RKO (cell line): ENCODE measurements at regions not wholly inside any gene's neighbourhood (a gene's known extent, or its start where the extent isn't known, plus 50 kb on each side); places are given as distances from the start of the nearest gene placed in this dataset.

Experiments
- DNase-seq: peaks from one replicate; pipeline ENCODE4 v3.0.0-alpha.2; 2016; ENCODE audit warnings: low spot score

DNA sequence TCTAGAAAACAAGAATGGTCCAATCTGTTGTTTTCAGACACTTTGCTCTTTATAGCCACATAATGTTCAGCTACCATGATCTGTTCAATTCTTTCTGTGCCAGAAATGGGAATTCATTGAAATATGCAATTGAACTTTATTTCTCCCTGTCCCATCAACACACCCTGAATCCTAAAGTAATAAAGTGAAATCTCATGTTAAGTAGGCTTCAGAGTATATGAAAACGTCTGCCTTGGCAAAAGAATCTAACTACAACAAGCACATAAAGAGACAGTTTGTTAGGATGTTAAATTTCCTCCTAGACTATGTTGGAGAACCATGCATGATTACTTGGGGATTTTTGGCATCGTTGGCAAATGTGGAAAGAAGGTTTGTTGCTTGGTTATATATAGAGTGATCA lies 722.7 kb downstream of the XPNPEP1 start:
- no peak for DNase-seq

DNA sequence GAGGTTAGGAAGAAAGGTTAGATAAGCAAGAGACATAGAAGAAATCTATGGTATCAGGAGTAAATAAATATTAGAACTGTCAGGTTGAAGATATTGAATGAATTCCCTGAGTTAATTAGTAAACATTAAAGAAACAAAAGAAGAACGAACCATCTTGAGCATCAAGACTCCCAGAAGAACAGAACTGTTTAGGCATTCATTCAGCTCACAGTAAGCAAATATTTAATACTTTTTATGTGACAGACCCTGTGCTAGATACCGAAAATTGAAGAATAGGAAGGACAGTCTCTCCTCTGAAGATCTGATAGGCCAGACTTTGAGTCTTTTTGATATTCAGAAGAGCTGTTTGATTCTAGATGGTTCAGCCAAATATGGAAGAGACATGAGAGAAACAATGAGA lies 731.5 kb downstream of the XPNPEP1 start:
- no peak for DNase-seq

DNA sequence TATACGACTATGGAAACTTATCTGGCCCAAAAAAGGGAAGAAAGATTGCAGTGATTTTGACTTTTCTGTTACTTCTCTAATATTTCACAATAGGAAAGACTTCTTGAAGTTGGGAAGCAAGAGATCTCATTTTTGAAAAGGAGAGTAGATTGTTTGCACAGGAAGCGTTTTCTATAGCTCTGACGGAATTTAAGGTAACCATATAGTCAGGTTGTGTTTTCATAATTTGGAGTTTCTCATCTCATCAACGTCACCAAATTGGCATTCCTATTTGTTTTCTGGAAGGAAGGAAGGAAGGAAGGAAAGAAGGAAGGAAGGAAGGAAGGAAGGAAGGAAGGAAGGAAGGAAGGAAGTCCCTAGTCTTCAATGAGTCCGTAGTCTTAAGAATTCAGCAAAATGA lies 732.0 kb downstream of the XPNPEP1 start:
- no peak for DNase-seq

DNA sequence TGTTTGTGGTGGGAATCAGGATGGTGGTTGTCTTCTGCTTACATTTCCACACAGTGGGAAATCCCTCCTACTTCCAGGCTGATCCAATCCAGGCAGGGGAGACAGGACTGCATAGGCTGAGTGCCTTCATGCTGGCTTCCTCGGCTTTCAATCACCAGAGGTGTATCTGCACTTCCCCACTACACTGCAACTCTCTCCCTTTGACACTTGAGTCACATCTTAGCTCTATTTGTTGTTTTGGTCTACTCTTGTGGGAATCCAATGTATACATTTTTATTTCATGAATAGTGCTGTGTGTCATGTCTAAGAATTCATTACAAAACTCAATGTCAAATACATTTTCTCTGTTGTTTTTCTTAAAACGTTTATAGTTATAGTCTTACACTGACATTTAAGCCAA lies 735.6 kb downstream of the XPNPEP1 start:
- DNase-seq: no peak

DNA sequence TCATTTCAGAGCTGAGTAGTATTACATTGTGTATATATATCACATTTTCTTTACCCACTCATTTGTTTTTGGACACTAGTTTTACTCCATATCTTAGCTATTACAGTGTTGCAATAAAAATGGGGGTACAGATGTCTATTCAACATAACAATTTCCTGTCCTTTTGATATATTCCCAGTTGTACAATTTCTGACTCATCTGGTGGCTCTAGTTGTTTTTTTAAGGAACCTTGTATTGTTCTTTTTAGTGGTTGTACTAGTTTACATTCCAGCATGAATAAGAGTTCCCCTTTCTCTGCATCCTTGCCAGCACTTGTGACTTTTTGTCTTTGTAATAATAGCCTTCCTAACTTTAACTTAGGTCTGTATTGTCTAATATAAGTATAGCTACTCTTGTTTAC lies 739.9 kb downstream of the XPNPEP1 start:
- no peak for DNase-seq

DNA sequence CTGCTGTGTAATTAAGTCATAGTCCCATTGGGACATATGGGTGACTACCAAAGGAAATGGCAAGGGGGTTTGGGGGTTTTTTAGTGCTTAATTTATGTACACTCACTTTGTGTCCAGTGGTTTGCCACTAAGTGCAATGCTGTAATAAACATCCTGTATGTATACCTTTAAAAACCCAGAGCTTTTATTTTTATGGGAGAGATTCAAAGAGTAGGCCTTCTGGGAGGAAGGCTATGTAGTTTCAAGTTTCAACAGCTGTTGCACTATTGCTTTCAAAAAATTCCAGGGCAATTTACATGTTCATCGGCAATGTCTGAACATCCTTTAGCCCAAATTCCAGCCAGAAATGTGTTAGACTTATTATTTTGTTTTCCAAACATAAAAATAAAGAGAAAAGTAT lies 744.7 kb downstream of the XPNPEP1 start:
- no peak for DNase-seq

DNA sequence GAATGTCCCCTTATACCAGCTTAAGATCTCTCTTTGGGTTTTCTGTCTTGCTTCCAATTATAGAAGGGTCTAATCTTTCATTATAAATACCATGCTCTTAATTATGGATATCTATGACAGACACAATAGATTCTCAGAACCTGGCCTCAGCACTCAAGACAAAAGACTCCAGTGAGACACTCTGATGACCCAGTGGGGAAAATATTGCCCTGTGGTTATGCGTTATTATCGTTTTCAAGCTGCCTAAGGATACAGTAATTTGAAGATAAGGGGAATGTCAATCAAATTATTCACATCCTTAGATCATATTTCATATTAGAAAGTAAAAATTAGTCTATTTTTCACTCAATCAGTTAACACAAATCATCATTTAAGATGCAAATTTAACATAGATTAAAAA lies 748.8 kb downstream of the XPNPEP1 start:
- no peak for DNase-seq

DNA sequence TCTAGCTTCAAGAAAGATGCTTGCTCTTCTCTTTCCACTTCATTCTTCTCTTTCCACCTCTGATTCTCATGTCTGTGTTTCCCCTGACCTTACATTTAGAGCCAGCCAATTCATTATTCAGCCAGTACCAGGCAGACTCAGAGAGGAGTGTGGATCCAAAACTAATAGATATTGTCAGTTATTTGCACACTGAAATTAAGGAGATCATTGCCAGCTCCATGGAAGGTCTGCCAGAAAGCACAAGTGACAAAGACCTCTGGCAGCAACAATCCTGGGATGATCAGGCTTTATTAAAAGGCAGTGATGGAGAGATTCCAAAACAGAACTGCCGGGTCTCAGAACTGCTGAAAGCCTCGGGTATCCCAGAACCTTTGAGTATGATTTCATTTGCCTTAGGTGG lies 749.4 kb downstream of the XPNPEP1 start:
- no peak for DNase-seq

DNA sequence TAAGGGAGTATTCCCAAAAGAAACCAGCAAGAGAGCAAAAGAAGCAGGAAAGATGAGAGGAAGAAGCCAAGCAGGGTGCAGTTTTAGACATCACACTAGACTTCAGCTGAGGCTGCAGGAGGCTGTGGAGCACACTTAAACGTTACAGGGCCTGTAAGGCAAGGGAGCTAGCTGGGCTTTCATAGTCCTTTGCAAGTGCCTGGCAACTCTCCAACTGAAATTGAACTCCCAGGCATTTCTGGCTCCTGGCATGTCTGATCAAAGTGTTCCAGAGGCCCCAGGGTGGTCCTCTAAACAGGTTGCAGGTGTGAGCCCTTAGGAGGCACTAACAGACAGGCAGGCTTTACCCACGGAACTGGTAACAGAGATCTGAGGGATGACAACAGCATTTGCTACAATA lies 750.2 kb downstream of the XPNPEP1 start:
- no peak for DNase-seq

DNA sequence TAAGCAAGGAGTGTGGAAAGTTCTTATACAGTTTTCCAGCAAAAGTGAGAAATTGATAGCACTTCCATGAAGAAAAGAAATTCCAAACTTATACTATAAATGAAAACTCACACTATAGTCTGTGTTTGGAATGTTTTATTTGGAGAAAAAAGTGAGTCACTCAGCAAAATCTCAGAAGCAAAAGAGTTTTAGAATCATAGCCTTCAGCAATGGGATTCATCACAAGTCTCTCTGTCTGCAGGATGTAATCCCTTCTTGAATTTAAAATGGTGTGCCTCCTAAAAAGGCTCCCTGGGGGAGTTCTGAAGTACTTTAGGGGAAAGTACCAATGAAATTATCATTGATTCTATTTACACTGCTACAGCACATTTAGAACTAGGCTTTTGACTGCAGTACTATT lies 756.4 kb downstream of the XPNPEP1 start:
- DNase-seq: no peak

DNA sequence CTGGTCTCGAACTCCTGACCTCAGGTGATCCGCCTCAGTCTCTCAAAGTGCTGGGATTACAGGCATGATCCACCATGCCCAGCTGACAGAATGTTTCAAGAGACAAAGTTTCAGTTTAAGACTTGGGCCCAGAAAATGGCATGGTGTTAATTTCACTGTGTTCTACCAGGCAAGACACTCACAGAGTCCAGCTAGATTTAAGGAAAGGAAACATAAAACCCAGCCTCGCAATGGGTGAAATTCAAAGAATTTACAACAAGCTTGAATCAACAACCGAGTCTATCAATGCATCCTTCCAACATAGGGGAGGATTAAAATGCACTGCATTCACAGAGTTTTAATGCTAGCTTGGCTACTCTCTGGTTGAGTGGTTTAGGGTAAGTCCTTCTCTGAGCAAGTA lies 764.0 kb downstream of the XPNPEP1 start:
- DNase-seq: no peak

DNA sequence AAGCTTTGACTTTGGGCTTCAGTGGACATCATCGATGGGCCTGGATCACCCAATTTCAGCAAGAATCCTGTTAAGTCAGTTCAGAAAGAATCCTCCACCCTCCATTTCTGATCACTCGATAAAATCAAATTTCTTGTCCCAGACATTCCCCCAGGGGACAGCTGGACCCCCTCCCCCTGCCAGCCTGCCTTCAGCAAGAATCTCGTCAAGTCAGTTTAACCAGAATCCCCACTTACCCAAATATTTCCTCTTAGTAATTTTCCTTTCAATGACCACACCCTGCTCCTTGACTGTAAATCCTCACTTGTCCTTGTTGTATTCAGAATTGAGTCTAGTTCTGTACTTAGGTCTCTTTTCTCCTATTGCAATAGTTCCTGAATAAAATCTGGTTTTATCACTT lies 766.9 kb downstream of the XPNPEP1 start:
- no peak for DNase-seq

DNA sequence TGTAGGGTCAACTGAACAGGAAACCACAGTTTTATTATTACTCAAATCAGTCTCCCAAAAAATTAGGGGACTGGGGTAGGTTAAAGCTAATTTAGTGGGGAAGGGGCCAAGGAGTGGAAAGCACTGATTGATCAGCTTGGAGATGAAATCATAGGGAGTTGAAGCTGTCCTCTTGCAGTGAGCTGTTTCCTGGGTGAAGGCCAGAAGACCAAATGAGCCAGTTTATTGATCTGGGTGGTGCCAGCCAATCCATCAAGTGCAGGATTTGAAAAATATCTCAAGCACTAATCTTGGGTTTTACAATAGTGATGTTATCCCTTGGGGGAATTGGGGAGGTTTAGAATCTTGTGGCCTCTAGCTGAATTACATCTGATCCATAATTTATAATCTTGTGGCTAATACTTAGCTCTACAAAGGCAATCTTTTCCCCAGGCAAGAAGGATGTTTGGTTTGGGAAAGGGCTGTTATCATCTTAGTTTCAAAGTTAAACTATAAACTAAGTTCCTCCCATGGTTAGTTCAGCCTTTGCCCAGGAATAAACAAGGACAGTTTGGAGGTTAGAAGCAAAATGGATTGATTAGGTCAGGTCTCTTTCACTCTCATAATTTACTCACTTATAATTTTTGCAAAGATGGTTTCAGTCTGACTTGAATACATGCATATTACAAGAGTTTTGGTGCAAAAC lies 773.5 kb downstream of the XPNPEP1 start:
- DNase-seq: no peak

DNA sequence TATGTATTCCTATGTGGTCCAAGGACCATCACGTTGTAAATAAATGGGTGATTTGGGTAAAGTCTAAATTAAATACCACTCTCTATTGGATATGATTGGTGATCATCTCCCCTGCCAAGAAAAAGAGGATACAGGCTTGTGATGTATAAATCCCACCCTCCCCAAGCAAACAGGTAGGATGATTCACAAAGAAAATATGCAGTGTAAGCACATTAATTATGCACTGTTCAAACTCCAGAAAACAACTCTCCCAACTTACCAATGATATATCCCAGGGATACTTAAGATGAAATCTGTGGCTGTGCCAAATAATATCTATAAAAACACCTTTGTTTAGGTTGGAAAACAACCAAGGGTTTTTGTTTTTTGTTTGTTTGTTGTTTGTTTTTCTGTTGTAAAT lies 795.9 kb downstream of the XPNPEP1 start:
- no peak for DNase-seq

DNA sequence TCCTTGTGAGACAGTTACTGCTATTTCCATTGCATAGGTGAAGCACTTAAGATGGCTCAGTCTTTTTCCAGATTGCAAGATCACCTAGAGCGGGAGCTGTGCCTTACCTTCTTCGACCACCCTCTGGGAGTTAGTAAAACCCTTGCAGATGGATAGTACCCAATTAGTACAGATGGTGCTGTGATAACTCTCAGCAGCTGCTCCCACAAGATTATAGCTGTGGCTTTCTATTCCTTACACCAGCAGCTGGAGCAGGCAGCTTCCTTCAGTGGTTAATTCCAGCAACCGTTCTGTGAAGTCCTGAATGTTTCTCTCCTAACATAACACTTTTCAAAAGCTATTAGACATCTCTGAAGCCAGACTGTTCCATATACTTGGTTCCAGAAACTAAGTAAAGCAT lies 796.8 kb downstream of the XPNPEP1 start:
- no peak for DNase-seq

DNA sequence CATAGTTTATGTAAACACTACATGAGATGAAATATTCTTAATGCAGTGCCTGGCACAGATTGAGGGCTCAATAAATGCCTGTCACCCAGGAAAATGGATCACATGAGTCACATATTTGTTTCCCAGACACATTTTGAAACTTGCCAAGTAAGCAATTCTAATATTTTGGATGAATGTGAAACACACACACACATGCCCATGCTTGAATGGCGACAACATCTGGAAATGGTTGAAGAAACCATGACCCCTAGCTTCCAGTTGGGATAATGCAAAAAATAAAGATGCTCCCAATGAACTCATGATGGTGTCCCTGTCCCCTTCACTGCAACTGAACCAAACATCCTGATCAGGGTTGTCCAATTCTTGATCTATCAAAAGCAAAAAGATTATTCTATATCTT lies 797.3 kb downstream of the XPNPEP1 start:
- no peak for DNase-seq

DNA sequence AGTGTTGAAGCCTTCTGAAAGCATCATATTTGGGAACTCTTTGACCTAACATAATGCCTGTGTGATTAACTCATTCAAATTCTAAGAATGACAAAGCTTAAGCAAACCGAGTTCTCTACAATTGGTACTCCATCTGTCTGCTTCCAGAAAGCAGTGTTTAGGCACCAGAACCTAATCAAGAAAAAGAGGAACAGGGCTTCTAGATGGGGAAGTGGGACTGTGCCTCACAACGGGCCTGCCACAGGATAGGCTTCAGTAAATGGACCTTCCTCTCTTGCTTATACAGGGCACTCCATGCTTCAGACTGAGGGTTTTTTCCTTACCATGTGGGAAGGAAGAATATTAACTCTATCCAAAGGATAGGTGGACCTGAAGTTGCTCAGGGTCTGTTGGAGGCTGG lies 808.1 kb downstream of the XPNPEP1 start:
- no peak for DNase-seq

DNA sequence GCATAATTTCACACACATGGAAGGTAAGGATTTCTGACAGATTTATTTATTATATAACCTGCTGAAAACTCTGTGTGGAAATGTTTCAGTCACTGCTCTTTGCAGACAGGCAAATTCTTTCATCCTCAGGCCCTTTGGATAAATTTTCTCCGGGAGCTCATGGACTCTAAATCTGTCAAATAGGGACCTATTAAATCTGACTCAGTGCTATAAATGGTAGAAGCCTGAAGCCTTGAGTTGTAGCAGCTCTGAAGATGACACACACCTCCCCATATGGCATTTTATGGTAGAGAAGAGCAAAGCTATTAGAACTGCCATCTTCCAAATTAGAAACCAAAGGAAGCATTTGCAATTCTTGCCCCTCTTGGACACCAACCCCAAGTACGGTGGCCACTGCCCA lies 808.7 kb downstream of the XPNPEP1 start:
- no peak for DNase-seq

DNA sequence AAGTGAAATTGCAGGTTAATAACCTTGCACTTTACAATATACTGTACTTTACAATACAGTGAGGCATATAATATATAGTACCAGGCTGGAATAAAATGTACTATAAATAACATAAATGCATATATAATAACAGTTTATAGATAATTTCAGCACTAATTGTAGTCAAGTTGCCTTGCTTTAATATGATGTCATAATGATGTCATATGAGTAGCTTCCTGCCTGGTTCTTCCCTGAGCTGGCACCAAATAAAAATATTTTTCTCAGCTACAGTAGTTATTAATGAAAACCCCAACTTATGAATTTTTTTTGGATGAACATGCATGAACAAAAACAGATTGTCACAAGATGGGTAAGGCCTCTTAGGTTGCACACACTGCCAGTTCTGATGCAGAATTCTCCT lies 816.7 kb downstream of the XPNPEP1 start:
- DNase-seq: no peak

DNA sequence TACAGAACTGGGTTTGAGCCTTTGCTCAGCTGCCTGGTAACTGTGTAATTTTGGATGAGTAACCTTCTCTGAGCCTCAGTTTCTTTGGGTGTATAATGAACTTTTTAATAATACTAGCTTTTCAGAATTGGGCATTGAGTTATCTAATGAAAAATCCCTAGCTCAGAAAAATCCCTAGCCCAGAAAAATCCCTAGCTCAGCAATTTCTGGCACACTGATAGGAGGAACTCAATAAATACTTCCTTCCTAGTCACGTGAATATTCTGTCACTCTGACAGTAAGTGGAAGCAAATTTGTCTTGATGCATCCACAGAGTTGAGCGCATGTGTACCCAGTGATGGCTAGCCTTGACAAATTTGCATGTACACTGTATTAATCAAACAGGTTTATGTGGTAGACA lies 817.6 kb downstream of the XPNPEP1 start:
- DNase-seq: no peak

DNA sequence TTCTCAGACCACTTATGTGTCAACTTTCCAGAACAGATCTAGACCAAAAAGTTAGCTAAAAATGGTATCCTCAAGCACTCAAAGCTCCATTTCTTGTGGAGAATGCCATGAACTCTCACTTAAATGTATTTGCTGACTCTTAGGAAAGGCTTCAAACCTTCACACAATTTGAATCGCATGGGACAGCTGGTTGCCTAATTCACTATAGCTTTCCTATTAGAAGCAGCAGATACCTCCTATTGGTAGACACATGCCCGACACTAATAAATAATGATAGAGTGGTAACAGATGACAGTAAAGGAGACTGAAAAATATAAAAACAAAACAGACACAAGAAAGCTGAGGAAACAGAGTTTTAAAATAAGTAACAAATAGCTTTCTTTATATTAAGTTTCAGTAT lies 818.5 kb downstream of the XPNPEP1 start:
- no peak for DNase-seq

DNA sequence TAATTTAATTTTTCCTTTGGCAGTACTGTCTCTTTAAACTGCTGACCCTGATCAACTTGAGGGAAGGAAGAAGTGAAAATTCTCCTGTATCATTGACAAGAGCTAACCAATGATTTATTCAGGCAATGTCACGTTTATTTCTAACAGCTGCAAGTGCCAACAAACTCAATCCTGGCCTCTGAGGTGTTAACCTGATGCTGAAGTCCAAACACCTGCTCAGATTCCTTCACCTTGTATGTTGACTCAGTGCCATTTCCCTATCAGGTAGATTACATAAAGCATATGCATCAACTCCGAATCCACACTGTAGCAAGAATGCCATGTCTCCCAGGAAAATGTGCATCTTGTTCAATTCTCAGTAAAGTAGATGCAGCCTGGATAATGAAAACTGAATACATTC lies 820.0 kb downstream of the XPNPEP1 start:
- no peak for DNase-seq

DNA sequence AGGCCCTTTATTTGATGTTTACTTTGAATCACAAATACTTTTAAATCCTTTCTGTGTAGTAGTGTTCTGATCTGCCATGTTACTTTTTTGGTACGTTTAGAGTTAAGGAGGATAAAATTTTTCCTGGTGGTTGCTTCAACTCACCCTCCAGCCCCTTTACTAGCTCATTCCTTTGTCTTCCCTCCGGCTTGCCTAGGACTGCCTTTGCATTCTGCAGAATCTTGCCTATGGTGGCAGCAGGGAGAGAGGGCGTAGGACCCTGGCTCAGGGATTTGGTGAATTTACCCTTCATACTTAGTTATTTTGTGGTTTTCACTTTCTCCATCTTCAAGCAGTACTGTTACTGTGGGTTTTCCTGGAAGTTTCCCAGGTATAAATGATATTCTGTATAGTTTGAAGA lies 833.5 kb downstream of the XPNPEP1 start:
- DNase-seq: no peak

DNA sequence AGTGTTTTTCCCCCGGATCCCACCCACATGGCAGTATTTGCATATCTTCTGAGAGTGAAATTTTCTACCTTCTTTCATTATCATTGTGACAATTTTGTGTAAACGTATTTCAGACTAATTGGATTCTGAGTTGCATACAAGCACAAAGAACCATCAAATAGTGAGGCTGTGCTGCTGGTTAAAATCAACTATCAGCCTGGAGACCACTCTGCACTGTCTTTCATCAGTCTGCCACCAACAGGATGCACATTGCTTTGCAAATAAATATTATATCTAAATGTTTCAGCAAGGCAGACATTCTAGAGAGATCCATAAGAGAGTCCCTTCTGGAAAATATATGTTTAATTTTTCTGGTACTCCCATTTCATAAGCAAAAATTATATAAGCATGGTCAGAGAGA lies 851.8 kb downstream of the XPNPEP1 start:
- DNase-seq: no peak

DNA sequence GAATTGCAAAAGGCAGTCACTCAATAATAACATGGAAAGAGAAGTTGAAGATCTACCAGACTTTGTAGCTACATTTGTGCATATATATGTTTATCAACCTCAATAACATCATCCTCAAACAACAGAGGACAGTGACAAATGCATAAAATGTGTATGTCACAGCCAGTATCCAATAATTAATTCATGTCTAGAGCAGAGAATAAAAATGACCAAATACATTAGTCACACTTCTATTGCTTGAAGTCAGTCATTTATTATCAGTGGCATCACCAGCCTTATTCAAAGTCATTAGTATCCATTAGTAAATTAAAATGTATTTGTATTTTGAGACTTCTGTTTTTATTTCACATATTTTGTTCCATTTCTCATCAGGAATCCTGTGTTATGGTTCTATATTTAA lies 852.8 kb downstream of the XPNPEP1 start:
- DNase-seq: no peak
